Stimulated activated CD4-positive, alpha-beta T cell treated with anti-CD3 and anti-CD28 coated beads, Interleukin-1b, Interleukin-23, amount 100 ng/mL, for 1 hour (primary cell): ENCODE measurements at regions not wholly inside any gene's neighbourhood (a gene's known extent, or its start where the extent isn't known, plus 50 kb on each side); places are given as distances from the start of the nearest gene placed in this dataset.
"Not testable (repeated sequence)": the region's sequence is repeated elsewhere in the genome, so short reads cannot be mapped to it uniquely, and the experiment has no call there.

Experiments used
- DNase-seq, 2 donors: peaks; one replicate each; pipeline ENCODE4 v3.0.0-alpha.2; 2020; ENCODE audit warnings: low read depth in 2 of 2

DNA sequence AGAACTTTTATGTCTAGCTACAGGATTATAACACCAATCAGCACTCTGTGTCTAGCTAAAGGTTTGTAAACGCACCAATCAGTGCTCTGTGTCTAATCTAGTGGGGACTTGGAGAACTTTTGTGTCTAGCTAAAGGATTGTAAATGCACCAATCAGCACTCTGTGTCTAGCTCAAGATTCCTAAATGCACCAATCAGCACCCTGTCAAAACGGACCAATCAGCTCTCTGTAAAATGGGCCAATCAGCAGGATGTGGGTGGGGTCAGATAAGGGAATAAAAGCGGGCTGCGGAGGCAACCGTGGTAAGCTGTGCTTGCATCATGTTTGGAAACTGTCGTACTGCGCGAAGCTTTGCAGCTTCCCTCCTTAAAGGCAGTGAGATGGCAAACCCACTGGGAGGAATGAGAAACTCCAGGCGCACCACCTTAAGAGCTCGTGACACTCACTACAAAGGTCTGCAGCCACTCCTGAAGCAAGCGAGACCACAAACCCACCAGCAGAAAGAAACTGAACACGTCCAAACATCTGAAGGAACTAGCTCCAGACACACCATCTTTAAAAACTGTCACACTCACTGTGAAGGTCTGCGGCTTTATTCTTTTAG, 112.1 kb upstream of the DUSP22 start:
- not testable (repeated sequence) for DNase-seq

GRCh38 chr6:181049-181654, 111.1 kb upstream of the DUSP22 start:
- DNase-seq: no peak

DNA sequence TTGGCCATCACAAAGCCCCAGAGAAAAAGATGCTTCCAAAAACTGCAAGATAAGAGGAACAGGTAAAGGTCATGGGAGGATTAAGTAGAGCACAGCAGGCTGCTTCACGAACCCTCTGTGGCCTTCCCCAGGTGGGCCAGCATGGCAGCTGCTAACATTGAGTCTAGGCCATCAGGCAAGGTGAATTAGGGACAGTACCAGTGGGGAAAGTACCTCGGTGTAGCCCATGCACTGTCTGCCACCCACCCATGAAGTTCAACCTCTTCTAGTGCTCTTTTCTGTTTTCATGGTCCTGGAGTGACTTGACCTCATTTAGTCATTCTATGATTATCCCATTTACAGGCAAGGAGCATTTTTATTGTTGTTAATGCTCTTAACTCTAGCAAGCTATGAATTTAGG, 108.6 kb upstream of the DUSP22 start:
- no peak for DNase-seq

DNA sequence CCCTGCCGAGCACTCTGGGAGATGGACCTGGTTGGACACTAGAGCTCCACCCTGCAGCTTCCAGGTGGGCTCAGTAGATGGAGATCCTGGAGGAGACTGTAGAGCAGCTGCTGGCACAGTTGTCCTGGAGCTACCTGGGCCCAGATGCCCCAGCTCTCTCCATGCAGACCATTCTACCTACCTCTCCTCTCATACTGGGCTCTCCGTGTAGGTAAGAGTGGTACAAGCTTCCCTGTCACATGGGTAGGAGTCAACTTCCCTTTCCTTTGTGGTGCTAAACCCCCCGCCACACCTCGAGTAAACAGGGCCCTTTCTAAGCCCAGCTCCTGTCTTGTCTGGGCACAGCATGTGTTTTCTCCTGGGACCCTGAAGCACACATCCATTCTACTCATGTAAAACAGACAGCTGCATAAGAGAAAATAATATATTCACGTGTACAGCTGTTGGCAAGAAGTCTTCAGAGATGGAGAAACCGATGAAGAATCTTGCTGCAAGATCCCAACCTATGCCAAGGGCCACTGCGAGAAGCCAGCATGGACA, 108.1 kb upstream of the DUSP22 start:
- DNase-seq: no peak

DNA sequence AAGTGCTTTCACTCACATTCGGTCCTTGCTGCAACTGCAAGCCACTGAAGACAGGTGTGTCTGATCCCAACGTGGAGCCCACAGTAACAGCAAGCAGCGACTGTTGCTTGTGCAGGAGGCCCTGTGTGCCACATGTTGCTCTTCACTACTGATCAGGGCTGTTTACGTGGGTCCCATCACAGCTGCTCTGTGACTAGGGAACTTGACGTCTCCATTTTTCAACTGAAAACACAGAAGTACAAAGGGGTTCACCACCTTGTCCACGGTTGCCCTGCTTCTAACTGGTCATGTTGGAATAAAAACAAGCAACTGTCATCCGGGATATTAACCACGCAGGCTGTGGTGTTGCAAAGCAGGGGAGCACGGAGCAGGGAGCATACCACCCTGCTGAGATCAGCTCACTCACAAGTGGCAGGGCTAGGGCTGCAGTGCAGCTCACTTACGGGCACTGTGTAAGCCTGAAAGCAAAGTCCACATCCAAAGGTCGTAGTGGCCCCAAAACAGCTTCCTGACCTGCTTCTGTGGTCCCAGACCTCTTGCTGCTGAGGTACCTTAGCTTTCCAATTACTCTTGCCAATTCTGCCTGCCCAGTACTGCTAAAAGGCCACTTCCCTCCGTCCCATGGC, 105.8 kb upstream of the DUSP22 start:
- DNase-seq: no peak

- no peak for DNase-seq
Observed at GRCh38 chr6:187210-187861, 105.0 kb upstream of the DUSP22 start.

- DNase-seq: peak; percentile 34 to 60
Observed at GRCh38 chr6:188821-189655, 103.2 kb upstream of the DUSP22 start.

GRCh38 chr6:189676-190075, 102.6 kb upstream of the DUSP22 start:
- DNase-seq: no peak

GRCh38 chr6:190596-191395, 101.5 kb upstream of the DUSP22 start:
- DNase-seq: no peak

DNA sequence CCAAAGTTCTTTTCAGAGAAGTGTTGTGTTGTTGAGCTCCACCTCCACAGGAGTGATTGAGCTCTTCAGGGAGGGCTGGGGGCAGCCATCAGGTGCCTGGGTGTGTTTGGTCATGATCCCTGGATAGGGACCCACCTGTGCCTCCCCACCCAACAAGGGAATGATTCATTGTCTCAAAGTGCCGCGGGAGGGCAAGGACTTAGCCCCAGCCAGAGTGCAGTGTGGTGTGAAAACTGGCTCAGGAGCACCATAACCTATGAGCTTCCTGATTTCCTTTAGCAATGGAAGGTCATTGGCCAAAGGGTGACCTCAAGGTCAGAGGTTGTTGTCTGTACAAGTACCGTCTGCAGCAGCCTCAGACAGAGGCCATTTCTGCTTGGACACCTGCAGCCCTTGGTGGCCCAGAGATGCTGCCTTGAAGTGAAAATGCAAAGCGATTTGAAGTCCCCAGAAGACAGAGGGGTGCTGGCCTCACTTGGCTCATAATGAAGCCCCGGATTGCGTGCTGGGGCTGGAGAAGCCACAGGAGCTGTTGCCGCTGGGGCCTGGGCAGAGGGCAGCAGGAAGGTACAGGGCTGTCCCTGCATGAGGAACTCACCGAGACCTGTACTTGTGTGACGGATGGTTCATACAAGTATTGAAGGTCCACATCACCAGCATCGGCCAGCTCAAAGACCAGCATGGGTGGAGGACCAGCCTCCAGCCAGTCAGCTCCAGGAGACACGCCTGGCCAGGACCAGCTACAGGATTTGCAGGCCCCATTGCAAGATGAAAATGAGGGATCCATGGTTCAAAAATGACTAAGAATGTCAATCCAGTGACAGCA, 100.6 kb upstream of the DUSP22 start:
- no peak for DNase-seq

DNA sequence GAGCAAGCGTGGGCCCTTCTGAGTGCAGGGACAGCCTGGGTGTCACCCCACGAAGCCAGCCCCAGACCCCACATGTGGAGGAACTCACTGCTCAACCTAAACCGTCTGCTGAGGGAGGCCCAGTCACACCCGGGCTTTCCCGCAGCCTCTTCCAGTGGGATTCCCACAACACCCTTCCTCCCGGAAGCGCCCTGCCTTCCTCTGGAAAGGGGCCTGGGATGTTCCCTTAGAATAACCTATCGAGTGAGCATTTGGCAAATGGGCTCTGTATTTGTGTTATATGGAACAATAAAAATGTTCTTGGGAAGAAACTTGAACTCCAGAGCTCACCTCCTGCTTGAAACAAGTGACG, 100.0 kb upstream of the DUSP22 start:
- DNase-seq: no peak

- DNase-seq: no peak
Observed at GRCh38 chr6:193180-193579, 99.1 kb upstream of the DUSP22 start.

DNA sequence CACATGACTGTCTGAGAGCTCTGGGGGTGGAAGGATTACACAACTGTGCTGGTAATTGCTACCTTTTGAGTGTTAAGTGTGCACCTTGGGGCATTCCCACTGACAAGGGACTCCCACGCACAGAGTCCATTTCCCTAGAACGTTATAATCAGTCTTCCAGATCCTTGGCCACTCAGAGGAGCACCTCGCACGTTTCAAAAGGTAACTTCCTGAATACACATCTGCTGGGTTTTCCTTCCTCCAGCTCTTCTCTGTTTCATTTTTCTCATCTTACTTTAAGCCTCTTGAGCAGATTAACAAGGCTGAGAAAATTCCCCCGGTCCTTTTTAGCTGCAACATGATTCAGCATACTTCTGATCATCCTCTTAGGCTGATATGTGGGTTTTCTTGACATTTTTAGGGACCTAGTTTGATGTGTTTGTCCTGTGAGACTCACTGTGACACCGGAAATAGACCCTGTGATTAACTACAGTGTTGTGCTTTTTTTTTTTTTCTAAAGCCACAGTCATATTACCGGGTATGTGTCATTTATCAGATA, 98.4 kb upstream of the DUSP22 start:
- DNase-seq: no peak

DNA sequence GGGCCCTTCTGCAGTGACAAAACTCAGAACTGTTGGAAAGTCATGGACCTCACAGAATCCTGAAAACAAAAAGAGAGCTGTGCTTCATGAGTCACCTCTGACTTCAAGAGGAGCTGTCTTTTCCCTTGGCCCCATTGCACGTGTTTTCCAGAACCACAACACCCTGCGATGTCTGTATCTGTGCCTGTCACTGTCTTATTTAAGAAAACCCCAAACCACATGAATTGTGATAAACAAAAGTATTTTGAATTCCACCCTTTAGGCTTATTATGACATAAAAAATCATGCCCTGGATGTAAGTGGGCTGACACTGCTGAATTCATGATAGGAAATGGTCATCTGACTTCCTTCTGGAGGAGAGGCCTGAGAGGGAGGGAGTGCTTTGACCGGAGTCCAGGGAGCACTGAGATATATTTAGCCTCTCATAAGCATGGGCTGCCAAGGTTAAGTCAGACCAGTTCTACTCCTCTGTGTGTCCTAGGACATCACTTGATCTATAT, 96.4 kb upstream of the DUSP22 start:
- no peak for DNase-seq

DNA sequence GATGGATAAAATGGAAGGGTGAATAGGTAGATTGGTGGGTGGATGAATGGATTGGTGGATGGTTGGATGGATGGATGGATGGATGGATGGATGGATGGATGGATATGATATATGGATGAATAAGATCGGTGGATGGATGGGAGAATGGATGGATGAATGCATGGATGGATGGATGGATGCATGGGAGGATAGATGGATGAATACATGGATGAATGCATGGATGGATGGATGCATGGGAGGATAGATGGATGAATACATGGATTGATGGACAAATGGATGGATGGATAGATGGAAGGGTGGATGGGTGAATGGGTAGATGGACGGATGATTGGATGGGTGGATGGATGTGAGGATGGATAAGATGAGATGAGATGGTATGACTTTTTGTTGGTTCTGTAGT, 95.7 kb upstream of the DUSP22 start:
- no peak for DNase-seq

DNA sequence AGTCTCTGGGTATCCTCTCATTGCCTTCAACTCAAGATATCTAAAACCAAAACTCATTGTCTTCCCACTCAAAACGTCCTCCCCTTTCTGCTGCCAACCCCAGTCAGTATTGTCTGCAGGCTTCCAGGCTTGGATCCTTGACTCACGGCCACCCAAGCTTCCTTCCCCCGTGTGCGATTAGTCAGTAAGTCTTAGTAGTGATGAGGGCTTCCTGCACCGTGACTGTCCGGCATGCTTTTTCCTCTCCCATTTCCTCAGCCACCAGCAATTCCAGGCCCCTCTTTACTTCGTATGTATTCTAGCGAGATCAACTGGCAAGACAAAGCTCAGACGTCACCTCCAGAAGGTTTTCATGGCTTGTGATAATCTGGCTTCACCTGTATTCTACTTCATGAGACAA, 88.6 kb upstream of the DUSP22 start:
- no peak for DNase-seq

DNA sequence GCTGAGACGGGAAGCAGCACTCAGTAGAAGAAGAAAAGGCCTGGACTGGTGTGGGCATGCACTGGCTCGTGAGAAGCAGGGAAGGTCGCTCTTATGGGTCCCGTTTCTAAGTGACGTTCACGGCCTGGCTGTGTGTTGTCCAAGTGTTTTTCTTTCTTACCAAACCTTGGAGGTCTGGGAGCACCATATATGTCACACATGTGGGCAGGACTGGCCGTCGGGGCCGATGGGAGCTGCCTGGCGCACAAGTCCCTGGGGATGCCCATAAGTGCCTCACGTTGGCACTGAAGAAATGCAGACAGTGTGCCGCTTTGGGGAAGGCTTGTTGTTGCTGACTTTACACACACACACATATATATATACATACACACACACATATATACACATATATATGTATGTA, 86.0 kb upstream of the DUSP22 start:
- DNase-seq: no peak

DNA sequence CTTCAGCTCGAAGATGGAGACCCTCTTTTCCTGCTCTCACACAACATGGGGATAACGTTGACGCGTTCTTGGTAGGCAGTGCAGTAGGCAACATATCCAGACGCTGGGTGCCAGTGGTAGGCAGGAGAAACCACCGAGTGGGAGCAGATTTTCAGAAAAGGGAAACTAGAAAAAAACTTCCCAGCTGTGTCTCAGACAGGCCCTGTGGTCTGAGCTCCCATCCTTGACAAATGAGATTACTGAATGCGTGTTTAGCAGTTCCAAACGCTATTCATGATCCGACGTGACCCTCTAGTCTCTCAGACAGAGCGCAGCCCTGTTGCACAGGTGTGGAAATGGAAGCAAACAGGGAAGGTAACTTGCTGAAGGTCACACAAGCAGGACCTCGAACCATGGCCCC, 83.9 kb upstream of the DUSP22 start:
- no peak for DNase-seq

DNA sequence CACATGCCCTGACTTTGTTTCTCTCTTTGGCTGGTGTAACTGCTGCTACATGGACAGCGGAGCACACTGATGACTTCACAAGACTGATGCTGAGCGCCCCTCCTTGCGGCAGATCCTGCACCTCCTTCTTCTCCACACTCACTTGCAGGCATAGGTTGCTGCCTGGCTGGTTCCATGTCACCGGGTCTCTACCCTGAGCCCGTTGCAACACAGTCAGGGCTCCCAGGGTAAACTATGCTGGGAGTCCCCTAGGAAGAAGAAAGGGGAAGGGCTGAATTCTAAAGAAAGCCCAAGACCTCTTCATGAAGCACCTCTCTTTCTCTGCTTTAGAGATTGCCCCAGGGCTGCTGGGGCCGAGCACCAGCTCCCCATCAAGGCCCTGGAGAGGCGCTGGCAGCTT, 83.3 kb upstream of the DUSP22 start:
- DNase-seq: no peak
